ENCODE measurements at regions not wholly inside any gene's neighbourhood (a gene's known extent, or its start where the extent isn't known, plus 50 kb on each side); places are given as distances from the start of the nearest gene placed in this dataset.

GRCh38 chr10:128324058-128324827 lies 198.0 kb upstream of the MKI67 start:
- TF ChIP-seq EP300 (IDR thresholded peaks at IDR 0.05) (no peak), POLR2AphosphoS5 (IDR thresholded peaks at IDR 0.05) (no peak), POLR2A (IDR thresholded peaks at IDR 0.05) (no peak)
- TF ChIP-seq, protein P1, sequence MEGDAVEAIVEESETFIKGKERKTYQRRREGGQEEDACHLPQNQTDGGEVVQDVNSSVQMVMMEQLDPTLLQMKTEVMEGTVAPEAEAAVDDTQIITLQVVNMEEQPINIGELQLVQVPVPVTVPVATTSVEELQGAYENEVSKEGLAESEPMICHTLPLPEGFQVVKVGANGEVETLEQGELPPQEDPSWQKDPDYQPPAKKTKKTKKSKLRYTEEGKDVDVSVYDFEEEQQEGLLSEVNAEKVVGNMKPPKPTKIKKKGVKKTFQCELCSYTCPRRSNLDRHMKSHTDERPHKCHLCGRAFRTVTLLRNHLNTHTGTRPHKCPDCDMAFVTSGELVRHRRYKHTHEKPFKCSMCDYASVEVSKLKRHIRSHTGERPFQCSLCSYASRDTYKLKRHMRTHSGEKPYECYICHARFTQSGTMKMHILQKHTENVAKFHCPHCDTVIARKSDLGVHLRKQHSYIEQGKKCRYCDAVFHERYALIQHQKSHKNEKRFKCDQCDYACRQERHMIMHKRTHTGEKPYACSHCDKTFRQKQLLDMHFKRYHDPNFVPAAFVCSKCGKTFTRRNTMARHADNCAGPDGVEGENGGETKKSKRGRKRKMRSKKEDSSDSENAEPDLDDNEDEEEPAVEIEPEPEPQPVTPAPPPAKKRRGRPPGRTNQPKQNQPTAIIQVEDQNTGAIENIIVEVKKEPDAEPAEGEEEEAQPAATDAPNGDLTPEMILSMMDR (IDR thresholded peaks at IDR 0.05): peak in 2 of 4 experiments; percentile 29 to 48

All from sigmoid colon (tissue), 4 donors.